ENCODE measurements at regions not wholly inside any gene's neighbourhood (a gene's known extent, or its start where the extent isn't known, plus 50 kb on each side); places are given as distances from the start of the nearest gene placed in this dataset.

DNA sequence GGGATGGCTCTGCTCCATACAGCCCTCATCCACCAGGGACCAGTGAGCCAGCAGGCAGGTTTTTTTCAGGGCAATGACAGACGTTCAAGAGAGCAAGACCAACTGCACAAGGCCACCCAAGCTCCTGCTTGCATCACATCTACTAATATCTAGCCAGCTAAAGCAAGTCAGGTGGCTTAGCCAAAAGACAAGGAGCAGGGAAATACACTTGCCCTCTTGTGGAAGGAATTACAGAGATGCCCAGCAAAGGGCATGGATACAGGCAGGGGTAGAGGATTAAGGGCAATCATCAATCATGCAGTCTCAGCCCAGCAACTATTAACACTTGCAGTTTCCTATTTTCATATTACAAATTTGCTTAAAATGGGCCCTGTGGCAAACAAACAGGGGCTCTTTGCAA, 81.5 kb upstream of the NTRK3 start:
- TF ChIP-seq, protein P1, sequence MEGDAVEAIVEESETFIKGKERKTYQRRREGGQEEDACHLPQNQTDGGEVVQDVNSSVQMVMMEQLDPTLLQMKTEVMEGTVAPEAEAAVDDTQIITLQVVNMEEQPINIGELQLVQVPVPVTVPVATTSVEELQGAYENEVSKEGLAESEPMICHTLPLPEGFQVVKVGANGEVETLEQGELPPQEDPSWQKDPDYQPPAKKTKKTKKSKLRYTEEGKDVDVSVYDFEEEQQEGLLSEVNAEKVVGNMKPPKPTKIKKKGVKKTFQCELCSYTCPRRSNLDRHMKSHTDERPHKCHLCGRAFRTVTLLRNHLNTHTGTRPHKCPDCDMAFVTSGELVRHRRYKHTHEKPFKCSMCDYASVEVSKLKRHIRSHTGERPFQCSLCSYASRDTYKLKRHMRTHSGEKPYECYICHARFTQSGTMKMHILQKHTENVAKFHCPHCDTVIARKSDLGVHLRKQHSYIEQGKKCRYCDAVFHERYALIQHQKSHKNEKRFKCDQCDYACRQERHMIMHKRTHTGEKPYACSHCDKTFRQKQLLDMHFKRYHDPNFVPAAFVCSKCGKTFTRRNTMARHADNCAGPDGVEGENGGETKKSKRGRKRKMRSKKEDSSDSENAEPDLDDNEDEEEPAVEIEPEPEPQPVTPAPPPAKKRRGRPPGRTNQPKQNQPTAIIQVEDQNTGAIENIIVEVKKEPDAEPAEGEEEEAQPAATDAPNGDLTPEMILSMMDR (IDR thresholded peaks at IDR 0.05): peak; percentile 21
- TF ChIP-seq EZH2 (IDR thresholded peaks at IDR 0.05) (no peak), EZH2phosphoT487 (IDR thresholded peaks at IDR 0.05) (no peak)
